Mesodermal cell (in vitro differentiated cells): ENCODE measurements at regions not wholly inside any gene's neighbourhood (a gene's known extent, or its start where the extent isn't known, plus 50 kb on each side); places are given as distances from the start of the nearest gene placed in this dataset.

ENCODE experiments used
- H3K27ac ChIP-seq: 2 replicates; pipeline ENCODE4 v1.7.0; 2013; ENCODE audit warnings: mild to moderate bottlenecking, low read depth, low read length, moderate library complexity; ENCODE audit not compliant: severe bottlenecking
- H3K36me3 ChIP-seq: 2 replicates; pipeline ENCODE4 v1.7.1; 2013; ENCODE audit warnings: mild to moderate bottlenecking, low read length, moderate library complexity; ENCODE audit not compliant: control insufficient read depth, insufficient read depth
- H3K4me1 ChIP-seq: one replicate; pipeline ENCODE4 v1.7.1; 2013; ENCODE audit warnings: mild to moderate bottlenecking, low read length; ENCODE audit not compliant: insufficient read depth, control insufficient read depth, poor library complexity, severe bottlenecking
- H3K4me3 ChIP-seq: 2 replicates; pipeline ENCODE4 v1.7.0; 2013; ENCODE audit warnings: low read length, control low read depth, mild to moderate bottlenecking; ENCODE audit not compliant: insufficient read depth, poor library complexity, severe bottlenecking; ENCODE audit errors: extremely low read depth
- H3K9me3 ChIP-seq: 2 replicates; pipeline ENCODE4 v1.7.1; 2013; ENCODE audit warnings: mild to moderate bottlenecking, low read length, moderate library complexity; ENCODE audit not compliant: control insufficient read depth
- WGBS, 2 experiments: methylation state at CpG; one replicate each; pipeline ENCODE4 v1.1.5; 2013; ENCODE audit warnings: missing lambda C conversion rate in 2 of 2; ENCODE audit not compliant: insufficient coverage in 2 of 2; 5-methylcytosine and 5-hydroxymethylcytosine counted together

GRCh38 chr13:82374719-82375118 lies 1507.6 kb downstream of the SLITRK1 start:
- H3K4me1 ChIP-seq: no peaks in the 10 kb centered on the region
- no peak overlapping the region for H3K4me3 ChIP-seq
- no peak overlapping the region for H3K27ac ChIP-seq
- H3K9me3 ChIP-seq: no peaks in the 10 kb centered on the region
- no peaks in the 10 kb centered on the region for H3K36me3 ChIP-seq

DNA sequence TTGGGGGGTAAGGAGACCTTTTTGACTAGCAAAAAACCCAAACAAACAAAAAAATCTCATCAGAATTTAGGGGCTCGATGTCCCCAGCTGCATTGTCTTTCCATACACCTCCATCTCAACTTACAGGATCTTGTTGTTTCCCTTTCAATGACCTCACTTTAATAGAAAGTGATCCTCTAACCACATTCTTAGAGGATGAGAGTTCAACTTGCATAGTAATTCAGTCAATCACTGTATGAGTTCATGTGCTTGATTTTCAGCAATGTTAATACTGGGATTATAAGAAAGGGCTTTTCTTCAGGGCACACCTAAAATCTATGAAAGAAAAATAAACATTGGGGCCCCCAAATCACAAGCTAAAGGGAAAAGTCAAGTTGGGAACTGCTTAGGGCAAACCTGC lies 1512.0 kb downstream of the SLITRK1 start:
- H3K36me3 ChIP-seq: no peaks in the 10 kb centered on the region
- H3K27ac ChIP-seq: no peak overlapping the region
- H3K9me3 ChIP-seq: no peaks in the 10 kb centered on the region
- no peak overlapping the region for H3K4me3 ChIP-seq
- 83% methylated on average over 1 of the region's 1 CpG; no CpG with 5 or more reads in 1 of the 2 experiments for WGBS, 2 experiments
- no peaks in the 10 kb centered on the region for H3K4me1 ChIP-seq

DNA sequence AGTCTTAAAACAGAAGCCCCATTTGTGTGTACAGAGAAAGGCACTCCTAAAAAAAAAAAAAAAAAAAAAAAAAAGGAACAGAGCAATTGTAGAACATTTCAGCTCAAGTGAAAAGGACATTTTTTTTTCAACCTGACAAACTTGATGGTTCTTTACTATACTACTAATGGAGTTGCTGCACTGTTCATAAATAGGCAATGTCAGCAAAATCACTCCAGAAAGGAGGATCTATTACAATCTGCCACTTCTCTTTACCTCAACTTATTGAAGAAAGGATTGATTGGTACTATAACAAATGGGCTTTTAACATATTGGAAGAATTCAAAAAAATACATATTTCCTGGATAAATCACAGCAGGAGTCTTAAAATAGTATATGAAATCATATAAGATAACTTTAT lies 1517.7 kb downstream of the SLITRK1 start:
- Histone ChIP-seq H3K36me3 (no peaks in the 10 kb centered on the region), H3K27ac (no peak overlapping the region), H3K4me3 (no peak overlapping the region), H3K9me3 (no peaks in the 10 kb centered on the region), H3K4me1 (no peaks in the 10 kb centered on the region)

DNA sequence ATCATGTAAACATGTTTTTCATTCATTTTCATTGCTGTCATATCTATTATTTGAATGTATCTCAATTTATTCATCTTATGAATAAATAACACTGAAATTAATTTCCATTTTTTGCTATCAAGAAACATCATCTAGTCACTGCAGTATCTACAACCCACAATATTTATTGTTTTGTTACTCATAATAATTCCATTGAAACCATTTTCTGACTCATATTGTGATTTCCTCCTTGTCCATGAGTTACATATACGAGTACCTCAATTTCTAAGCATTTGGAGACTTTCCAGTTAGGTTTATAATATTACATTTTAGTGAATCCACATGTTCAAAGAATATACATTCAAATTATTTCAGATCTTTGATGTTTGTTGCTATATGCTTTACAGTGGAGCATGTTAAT lies 1524.0 kb downstream of the SLITRK1 start:
- no CpG with 5 or more reads among the region's 1 CpG for WGBS, 2 experiments
- Histone ChIP-seq H3K4me3 (no peak overlapping the region), H3K27ac (no peak overlapping the region), H3K9me3 (no peaks in the 10 kb centered on the region), H3K4me1 (no peaks in the 10 kb centered on the region), H3K36me3 (no peaks in the 10 kb centered on the region)

DNA sequence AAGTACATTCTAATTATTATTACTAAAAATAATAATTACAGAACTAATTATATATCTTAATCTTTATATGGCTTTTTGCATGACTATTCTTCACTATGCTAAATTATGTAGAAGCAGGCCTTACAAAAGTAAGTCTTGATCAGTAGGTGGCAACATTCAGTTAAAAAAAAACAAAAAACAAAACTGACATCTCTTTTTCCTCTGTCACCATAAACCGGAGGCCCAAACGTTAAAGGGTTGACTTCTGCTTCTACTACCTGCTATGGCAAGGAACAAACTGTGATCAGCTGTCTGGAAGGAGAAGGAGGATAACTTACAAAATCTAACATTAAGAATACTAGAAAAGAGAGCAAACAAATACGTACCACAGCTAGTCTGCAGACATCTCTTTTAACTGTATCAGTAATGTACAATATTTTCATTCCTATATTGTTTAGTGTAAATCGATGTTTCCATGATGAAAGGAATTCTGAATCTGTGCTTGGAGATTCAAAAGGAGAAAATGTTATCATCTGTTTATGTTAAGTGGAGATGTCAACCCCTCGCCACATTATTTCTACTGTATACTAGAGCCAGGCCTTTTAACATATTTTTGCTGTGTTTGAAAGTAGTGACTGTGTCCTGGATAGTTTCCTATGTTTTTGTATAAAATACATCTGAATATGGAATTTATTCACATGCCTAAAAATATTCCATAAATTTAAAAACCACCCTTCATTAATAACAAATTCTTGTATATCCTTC lies 1525.4 kb downstream of the SLITRK1 start:
- no peaks in the 10 kb centered on the region for H3K9me3 ChIP-seq
- no peak overlapping the region for H3K27ac ChIP-seq
- H3K4me1 ChIP-seq: no peaks in the 10 kb centered on the region
- no CpG with 5 or more reads among the region's 5 CpGs for WGBS, 2 experiments
- H3K36me3 ChIP-seq: no peaks in the 10 kb centered on the region
- no peak overlapping the region for H3K4me3 ChIP-seq

GRCh38 chr13:82344867-82345266 lies 1537.4 kb downstream of the SLITRK1 start:
- H3K4me1 ChIP-seq: no peaks in the 10 kb centered on the region
- no peaks in the 10 kb centered on the region for H3K36me3 ChIP-seq
- no CpG with 5 or more reads among the region's 1 CpG for WGBS, 2 experiments
- no peak overlapping the region for H3K27ac ChIP-seq
- H3K4me3 ChIP-seq: no peak overlapping the region
- no peaks in the 10 kb centered on the region for H3K9me3 ChIP-seq

DNA sequence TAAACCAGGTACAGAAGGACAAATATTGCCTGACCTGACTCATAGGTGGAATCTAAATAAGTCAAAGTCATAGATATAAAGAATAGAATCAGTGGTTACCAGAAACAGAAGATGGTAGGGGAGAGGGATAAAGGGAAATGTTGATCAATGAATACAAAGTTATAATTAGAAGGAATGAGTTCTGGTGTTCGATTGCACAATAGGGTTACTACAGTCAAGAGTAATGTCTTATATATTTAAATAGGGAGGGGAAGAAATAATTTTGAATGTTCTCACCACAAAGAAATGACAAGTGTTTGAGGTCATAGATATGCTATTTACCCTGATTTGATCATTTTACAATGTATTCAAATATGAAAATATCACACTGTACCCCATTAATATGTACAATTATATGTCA lies 1541.2 kb downstream of the SLITRK1 start:
- H3K4me1 ChIP-seq: no peaks in the 10 kb centered on the region
- no peaks in the 10 kb centered on the region for H3K9me3 ChIP-seq
- no peak overlapping the region for H3K4me3 ChIP-seq
- no peaks in the 10 kb centered on the region for H3K36me3 ChIP-seq
- H3K27ac ChIP-seq: no peak overlapping the region
- WGBS, 2 experiments: no CpG with 5 or more reads among the region's 1 CpG

GRCh38 chr13:82330499-82330898 lies 1551.8 kb downstream of the SLITRK1 start:
- Histone ChIP-seq H3K9me3 (no peaks in the 10 kb centered on the region), H3K36me3 (no peaks in the 10 kb centered on the region), H3K4me3 (no peak overlapping the region), H3K4me1 (no peaks in the 10 kb centered on the region), H3K27ac (no peak overlapping the region)
- 77 to 83% methylated on average over 4 of the region's 5 CpGs for WGBS, 2 experiments

DNA sequence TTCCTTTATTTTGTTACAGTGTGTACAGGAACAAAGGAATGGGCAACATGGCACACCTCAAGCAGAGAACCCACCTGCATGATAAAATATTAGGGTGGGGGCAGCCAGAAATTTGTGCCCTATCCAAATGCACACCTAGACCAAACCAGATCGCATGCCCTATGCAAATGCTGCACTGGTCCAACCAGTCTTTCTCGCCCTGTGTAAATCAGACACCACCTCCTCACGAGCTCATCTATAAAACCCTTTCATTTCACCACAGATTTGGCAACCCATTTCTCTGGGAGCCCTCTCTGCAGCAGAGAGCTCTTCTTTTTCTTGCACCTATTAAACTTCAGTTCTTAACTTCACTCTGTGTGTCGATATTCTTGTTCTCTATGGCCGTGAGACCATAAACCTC lies 1559.2 kb downstream of the SLITRK1 start:
- Histone ChIP-seq H3K36me3 (no peaks in the 10 kb centered on the region), H3K9me3 (peaks cover 10% of the 10 kb centered on the region), H3K27ac (no peak overlapping the region), H3K4me1 (no peaks in the 10 kb centered on the region), H3K4me3 (no peak overlapping the region)
- WGBS, 2 experiments: 83 to 88% methylated on average over 3 to 5 of the region's 5 CpGs

GRCh38 chr13:82305588-82305987 lies 1576.7 kb downstream of the SLITRK1 start:
- no peak overlapping the region for H3K4me3 ChIP-seq
- WGBS, 2 experiments: no CpG with 5 or more reads among the region's 1 CpG
- H3K36me3 ChIP-seq: no peaks in the 10 kb centered on the region
- H3K4me1 ChIP-seq: no peaks in the 10 kb centered on the region
- no peaks in the 10 kb centered on the region for H3K9me3 ChIP-seq
- H3K27ac ChIP-seq: no peak overlapping the region

DNA sequence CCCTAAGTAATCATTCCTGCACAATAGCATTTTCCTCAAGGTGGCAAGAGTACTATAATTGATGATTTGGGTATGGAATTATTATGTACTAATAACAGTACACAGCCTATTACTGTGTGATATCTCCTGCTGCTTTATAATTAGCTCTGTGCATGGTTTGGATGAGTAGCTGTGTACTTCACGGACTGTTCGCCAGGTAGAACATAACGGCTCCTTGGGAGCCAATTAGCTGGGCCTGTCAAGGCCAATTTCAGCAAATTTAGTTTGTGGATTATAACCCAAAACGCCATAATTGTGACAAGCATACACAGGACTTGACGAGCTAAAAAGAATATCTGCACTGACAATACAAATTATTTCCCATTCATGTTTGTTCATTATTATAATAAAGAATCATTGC lies 1584.2 kb downstream of the SLITRK1 start:
- Histone ChIP-seq H3K27ac (no peak overlapping the region), H3K36me3 (no peaks in the 10 kb centered on the region), H3K9me3 (no peaks in the 10 kb centered on the region), H3K4me3 (no peak overlapping the region), H3K4me1 (no peaks in the 10 kb centered on the region)
- WGBS, 2 experiments: 94 to 96% methylated on average over 3 of the region's 5 CpGs
